Astrocyte of the spinal cord (primary cell): ENCODE measurements at regions not wholly inside any gene's neighbourhood (a gene's known extent, or its start where the extent isn't known, plus 50 kb on each side); places are given as distances from the start of the nearest gene placed in this dataset.

Experiments
- DNase-seq: peaks from one replicate; pipeline ENCODE4 v3.0.0; 2011; ENCODE audit warnings: low read depth, low spot score
- H3K4me3 ChIP-seq: 2 replicates; pipeline ENCODE4 v1.5.1; 2011; ENCODE audit warnings: low read depth, mild to moderate bottlenecking, low read length, moderate library complexity
- CTCF ChIP-seq: IDR thresholded peaks from 2 replicates; pipeline ENCODE4 v1.5.1; 2012; ENCODE audit warnings: low read depth, mild to moderate bottlenecking, low read length, inconsistent platforms
- in situ Hi-C: cut with HindIII; loops from 2 replicates; pipeline ENCODE4 v1.10.0; 2017; ENCODE audit warnings: low sequenced_read_pairs

DNA sequence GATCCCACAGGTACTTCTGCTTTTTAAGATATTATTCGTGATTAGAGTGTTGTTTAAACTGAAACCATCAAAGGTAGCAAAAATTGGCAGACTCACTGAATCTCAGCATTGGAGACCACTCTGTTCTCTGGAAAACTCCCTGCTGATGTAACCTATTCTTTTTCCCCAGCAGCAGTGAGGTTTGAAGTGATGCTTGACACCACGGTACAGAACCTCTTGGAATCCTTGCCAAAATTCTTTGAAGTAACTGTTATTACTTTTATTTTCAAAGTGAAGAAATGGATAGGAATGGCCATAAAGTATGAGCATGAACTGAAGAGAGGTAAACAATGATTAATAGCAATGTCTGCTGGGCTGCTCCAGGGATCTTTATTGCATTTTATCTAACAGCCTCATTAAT, 66.4 kb upstream of the KL start:
- TF ChIP-seq CTCF, result no peak
- no peak overlapping the region for H3K4me3 ChIP-seq
- in situ Hi-C loops, result no loop called here
- no peak for DNase-seq

DNA sequence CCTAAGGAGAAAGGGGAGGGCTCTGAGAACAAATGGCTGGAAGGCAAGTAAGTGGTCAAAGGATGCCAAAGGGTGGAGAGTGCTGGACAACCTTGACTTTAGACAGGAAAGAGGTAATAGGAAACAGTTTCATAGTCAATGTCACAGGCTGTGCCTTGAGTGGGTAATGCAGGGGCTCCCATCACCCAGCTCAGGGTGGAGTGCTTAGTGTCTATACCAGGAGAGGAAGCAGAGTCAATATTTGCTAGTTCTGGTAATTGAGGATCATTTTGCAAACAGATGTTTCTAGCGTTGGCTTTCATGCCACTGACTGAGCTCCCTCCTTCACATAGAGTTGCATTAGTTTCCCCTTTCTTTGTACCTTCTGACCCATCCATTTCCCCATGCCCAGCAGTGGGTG, 64.6 kb upstream of the KL start:
- DNase-seq, result no peak
- no peak overlapping the region for H3K4me3 ChIP-seq
- TF ChIP-seq CTCF, result no peak
- in situ Hi-C loops, result no loop called here

DNA sequence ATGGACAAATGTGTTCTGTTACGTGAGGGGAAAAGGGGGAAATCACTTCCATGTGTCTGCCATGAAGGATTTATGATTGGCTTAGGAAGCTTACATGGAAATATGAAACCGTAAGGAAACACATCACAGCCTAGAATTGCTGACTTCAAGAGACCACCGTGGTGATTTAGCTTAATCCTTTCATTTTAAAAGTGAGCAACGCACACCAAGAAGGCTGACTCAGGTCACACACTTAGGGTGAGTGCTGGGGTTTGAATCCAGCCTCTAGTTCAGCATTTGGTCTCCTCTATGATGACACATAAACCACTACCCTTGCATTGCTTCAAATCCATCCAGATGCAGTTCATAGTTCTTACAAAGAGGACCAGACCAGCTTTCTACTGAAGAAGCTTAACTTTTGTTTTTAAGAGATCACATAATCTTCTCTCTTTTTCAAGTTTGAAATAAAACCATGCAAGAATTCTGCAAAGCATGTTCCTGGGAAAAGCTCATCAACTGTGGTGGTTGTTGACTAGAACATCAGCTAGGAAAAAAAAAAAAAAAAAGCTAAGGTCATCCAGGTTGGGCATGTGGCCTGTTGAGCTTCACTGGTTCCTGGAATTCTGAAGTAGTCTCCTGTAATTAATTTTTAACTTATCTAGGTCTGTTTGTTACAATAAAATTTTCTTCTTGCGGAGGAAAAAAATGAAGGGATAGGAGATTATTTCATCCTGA, 60.2 kb upstream of the KL start:
- H3K4me3 ChIP-seq, result no peak overlapping the region
- in situ Hi-C loops, result no loop called here
- no peak for DNase-seq
- no peak for TF ChIP-seq CTCF

DNA sequence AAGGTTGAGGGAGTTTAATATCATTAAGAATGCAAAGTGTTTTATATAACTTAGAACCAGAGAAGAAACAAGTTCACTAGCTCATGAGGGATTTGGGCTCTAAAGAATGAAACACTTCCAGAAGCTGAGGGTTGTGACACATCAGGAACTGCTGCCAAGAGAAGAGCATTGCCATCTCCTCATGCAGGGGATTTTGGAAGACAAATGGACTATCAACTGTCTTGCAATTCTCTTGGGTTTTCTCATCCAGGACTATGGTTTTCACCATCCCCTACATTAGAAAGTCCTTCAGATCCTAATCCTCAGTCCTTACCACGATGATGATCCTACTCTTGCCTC, 59.7 kb upstream of the KL start:
- no peak overlapping the region for H3K4me3 ChIP-seq
- in situ Hi-C loops, result no loop called here
- TF ChIP-seq CTCF, result no peak
- DNase-seq, result no peak

GRCh38 chr13:32960626-32961025, 55.6 kb upstream of the KL start:
- no peak for DNase-seq
- in situ Hi-C loops, result no loop called here
- H3K4me3 ChIP-seq, result no peak overlapping the region
- TF ChIP-seq CTCF, result no peak

- H3K4me3 ChIP-seq, result no peak overlapping the region
- DNase-seq, result no peak
- in situ Hi-C loops, result no loop called here
- TF ChIP-seq CTCF, result no peak
Observed at GRCh38 chr13:32961724-32962123, 54.5 kb upstream of the KL start.

- no peak overlapping the region for H3K4me3 ChIP-seq
- no peak for TF ChIP-seq CTCF
- in situ Hi-C loops, result no loop called here
- DNase-seq, result no peak
Observed at GRCh38 chr13:32962342-32962741, 53.9 kb upstream of the KL start.
